DMS53 treated with DMSO at 0.1 percent for 48 hours (cell line): ENCODE measurements at regions not wholly inside any gene's neighbourhood (a gene's known extent, or its start where the extent isn't known, plus 50 kb on each side); places are given as distances from the start of the nearest gene placed in this dataset.

Experiments used
- DNase-seq: peaks from one replicate; lab custom pipeline; 2025; ENCODE audit not compliant: unreplicated experiment; lab: John Stamatoyannopoulos, UW

GRCh38 chr4:142960867-142961644 lies 115.0 kb upstream of the INPP4B start:
- no peak for DNase-seq

- DNase-seq, result no peak
These were observed 115.8 kb upstream of the INPP4B start for GRCh38 chr4:142961866-142962265.

GRCh38 chr4:142974328-142974727 lies 128.2 kb upstream of the INPP4B start:
- DNase-seq, result no peak

- no peak for DNase-seq
These were observed 129.5 kb upstream of the INPP4B start for GRCh38 chr4:142975618-142976017.

- DNase-seq, result no peak
These were observed 130.4 kb upstream of the INPP4B start for GRCh38 chr4:142976482-142976881.

GRCh38 chr4:142977182-142977581 lies 131.1 kb upstream of the INPP4B start:
- no peak for DNase-seq

GRCh38 chr4:142983065-142983464 lies 137.0 kb upstream of the INPP4B start:
- no peak for DNase-seq

- DNase-seq, result no peak
These were observed 137.5 kb upstream of the INPP4B start for GRCh38 chr4:142983589-142983988.

GRCh38 chr4:142984871-142985585 lies 138.9 kb upstream of the INPP4B start:
- peak; percentile 31 for DNase-seq

- no peak for DNase-seq
These were observed 168.5 kb upstream of the USP38 start for GRCh38 chr4:143016171-143016570.

- DNase-seq, result no peak
These were observed 167.5 kb upstream of the USP38 start for GRCh38 chr4:143017210-143017609.

GRCh38 chr4:143019351-143019750 lies 165.4 kb upstream of the USP38 start:
- no peak for DNase-seq

- no peak for DNase-seq
These were observed 163.3 kb upstream of the USP38 start for GRCh38 chr4:143021384-143021783.

GRCh38 chr4:143023239-143023918 lies 161.3 kb upstream of the USP38 start:
- DNase-seq, result peak; percentile 4

- DNase-seq, result peak; percentile 47
These were observed 159.5 kb upstream of the USP38 start for GRCh38 chr4:143025081-143025704.

GRCh38 chr4:143026459-143027170 lies 158.1 kb upstream of the USP38 start:
- no peak for DNase-seq

- no peak for DNase-seq
These were observed 149.1 kb upstream of the USP38 start for GRCh38 chr4:143035661-143036060.

GRCh38 chr4:143036443-143036842 lies 148.3 kb upstream of the USP38 start:
- DNase-seq, result no peak

GRCh38 chr4:143046454-143046853 lies 138.3 kb upstream of the USP38 start:
- DNase-seq, result no peak

- DNase-seq, result no peak
These were observed 137.8 kb upstream of the USP38 start for GRCh38 chr4:143046906-143047305.

GRCh38 chr4:143054971-143055370 lies 129.7 kb upstream of the USP38 start:
- DNase-seq, result no peak
